Activated CD4-positive, alpha-beta T cell treated with anti-CD3 and anti-CD28 coated beads, Interleukin-2, Interleukin-4, amounts not matched to agents 100 ng/mL and 50 ng/mL, durations not matched to agents 16 hours and 8 hours (primary cell): ENCODE measurements at regions not wholly inside any gene's neighbourhood (a gene's known extent, or its start where the extent isn't known, plus 50 kb on each side); places are given as distances from the start of the nearest gene placed in this dataset.

Experiments used
- DNase-seq: peaks from one replicate; pipeline ENCODE4 v3.0.0-alpha.2; 2020; ENCODE audit warnings: low spot score

GRCh38 chr1:103854279-103854678 is 104.6 kb downstream of the AMY1C start:
- no peak for DNase-seq

DNA sequence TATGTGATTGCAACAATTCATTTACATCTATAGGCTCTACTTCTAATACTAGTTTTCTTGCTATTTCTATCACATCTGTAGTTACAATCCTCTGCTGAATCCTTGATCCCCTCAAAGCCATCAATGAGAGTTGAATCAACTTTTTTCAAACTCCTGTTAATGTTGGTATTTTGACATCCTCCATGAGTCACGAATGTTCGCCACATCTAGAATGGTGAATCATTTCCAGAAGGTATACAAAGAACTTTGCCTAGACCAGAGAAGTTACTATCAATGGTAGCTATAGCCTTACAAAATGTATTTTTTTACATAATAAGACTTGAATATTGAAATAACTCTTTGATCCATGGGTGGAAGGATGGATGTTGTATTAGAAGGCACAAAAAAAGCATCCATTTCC is 110.0 kb downstream of the AMY1C start:
- no peak for DNase-seq

DNA sequence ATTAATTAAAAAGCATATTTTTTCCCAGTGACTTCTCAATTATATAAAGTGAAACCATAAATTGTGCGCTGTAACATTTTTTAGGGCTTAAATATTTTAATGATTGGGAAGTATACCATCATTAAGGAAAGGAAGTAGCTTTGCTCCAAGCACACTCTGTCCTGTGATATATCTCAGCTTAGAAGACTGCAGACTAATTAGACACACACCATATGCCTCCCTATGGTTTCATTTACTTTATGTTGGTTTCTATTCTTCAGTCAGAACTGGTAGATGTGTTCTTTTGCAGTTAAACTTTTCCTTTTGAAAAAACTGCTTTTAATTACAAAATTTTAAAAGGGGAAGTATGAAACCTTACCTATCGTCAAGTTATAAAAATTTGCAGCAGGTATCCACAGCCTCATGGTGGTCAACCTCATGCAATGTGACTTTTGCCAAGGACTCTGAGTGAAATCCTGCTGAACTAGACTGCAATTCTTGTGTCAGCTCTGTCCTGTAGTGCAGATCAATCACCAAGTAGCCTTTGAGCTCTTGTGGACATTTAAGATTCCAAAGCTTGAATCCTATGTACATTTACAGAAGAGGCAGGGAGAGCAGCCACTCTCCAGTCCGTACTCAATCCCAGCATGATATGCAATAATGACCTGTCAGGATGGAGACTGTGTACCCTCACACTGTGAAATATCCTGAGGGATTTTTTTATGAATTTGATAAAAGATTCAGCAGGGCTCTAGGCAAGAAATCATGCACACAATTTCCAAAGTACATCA is 149.1 kb downstream of the AMY1C start:
- no peak for DNase-seq

DNA sequence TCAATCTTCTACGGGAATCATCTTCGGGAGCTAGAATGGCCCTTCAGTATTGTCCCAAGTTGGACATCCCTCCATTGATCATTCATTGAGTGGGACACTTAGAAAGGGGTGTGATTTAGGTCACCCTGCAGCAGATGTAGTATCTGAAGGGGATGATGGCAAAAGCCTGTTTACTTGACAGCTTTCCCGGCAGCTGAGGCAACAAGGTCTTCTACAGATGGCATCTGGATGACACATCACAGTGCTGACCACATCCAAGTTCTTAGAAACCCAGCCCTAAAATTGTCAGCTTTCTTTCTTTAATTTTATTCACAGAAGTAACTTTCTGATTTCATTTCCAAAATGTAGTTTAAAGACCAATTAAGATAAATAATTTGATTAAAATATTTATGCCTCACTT is 150.3 kb downstream of the AMY1C start:
- DNase-seq: no peak

DNA sequence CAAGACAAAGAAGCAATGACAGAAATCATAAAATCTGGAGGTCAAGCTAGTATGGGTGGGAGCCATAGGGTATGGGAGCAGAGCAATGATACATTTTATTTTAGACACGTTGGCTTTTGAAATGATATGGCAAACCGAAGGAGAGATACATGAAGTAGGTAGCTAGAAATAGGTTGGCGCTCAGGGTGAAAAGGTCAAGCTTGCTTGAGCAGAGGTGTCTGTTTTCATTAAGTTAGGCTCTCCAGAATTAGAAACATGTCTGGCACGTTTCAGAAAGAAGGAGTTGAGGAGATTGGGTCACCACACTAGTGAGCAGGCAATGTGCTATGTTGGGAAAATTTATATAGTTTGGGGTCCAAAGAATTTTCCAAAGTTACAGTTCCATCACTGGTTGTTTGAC is 151.4 kb downstream of the AMY1C start:
- DNase-seq: no peak

- DNase-seq: no peak
These were observed 155.7 kb downstream of the AMY1C start for GRCh38 chr1:103905363-103905762.

- DNase-seq: no peak
These were observed 161.8 kb downstream of the AMY1C start for GRCh38 chr1:103911450-103911849.

- no peak for DNase-seq
These were observed 168.1 kb downstream of the AMY1C start for GRCh38 chr1:103917795-103918194.

DNA sequence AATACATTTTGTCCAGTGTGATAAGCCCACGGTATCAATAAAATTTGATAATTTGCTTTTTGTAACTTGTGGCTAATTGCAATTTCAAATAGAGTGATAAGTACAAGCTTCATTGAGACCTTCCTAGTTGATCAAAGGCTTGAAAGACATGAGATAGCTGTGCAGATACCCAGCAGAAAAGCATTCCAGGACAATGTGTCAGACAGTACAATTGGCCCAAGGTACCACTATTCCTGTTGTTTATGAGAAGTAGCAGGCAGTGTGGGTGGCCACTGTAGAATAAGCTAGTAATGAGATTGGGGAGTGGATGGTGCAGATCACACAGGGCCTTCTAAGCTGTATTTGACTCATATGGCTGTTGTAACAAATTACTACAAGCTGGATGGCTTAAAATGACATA is 182.2 kb downstream of the AMY1C start:
- DNase-seq: no peak

DNA sequence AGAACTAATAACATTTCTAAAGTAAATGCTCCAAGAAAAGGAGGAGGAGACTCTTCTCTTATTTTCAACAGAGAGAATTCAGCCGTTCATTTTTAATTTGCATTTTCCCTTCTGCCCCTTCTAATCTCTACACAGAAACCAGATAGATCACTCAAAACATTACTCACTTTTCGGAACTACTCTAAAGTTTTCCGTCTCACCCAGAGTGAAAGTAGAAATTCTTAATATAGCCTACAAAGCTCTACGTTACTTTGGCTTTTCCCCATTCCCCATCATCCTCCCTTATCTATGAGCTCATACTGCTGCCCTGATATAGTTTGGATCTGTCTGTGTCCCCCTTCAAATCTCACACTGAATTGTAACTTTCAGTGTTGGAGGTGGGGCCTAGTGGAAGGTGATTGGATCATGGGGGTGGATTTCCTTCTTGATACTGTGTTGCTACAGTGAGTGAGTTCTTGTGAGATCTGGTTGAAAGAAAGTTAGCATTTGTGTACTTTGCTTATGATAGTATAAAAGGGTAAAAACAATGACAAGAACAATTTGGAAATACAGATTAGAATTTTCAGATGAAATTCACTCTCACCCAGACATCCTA is 188.2 kb downstream of the AMY1C start:
- no peak for DNase-seq

DNA sequence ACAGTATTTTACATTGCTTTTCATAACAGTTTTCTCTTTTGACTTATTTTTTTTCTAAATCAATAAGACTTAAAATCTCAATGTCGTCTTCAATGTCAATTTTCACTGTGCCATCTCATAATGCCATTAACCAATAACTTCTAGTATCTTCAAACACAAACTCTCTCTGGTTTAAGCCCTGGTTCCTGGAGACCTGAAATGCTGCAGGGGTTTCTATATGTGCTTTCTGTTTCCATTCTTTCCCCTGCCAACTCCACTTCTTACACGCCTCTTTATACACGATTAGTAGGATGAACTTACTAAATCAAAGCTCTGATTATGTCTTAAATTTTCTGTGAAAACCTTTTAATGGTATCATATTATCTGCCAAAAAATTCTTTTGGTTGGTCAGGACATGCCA is 191.4 kb downstream of the AMY1C start:
- no peak for DNase-seq

DNA sequence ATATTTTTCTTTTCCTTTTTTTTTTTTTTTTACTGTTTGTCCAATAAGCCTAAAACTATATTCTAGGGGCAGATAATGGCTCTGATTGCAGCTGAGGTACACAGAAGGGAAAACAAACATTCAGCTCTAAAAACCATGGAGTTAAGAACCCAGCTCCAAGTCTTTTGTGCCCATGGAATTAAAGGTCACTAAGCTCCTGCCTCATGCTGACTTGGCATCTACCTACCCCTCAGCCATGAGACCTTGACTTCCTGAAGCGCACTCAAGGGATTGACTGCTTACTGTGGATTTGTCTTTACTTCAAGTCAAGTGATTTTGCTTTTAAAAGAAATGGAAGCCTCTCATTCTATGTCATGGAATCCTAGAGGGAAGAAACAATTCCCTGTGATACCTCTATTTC is 192.3 kb downstream of the AMY1C start:
- DNase-seq: no peak

GRCh38 chr1:103945774-103946173 is 196.1 kb downstream of the AMY1C start:
- no peak for DNase-seq

GRCh38 chr1:103948526-103948925 is 198.8 kb downstream of the AMY1C start:
- DNase-seq: no peak

DNA sequence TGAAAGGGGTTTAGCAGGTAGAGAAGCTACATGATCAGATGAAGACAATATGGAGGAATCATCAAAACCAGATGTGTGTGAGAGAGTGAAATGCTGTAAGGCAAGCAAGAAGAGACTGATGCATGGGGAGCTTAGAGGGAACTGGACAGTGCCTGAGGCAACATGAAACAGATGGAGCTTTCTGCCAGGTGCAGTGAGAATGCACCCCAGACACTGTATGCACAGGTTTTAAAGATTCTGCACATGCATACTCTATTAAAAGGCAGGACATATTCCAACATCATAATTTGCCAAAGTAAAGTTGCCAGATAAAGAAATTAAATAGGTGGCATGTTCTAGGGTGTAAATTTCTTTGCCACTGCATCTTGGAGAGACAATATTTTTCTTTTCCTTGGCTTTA is 200.1 kb downstream of the AMY1C start:
- DNase-seq: no peak

DNA sequence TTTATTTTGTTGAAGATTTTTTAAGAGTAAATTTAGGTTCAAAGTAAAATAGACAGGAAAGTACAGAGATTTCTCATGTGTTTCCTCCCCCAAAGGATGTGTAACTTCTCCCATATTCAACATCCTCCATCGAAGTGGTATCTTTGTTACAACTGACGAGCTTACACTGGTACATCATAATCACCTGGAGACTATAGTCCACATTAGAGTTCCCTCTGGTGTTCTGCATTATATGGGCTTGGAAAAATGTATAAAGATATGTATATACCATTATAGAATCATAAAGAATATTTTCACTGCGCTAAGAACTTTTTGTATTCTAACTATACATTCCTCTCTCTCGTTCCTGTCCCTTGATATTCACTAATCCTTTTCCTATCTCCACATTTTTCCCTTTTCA is 203.7 kb downstream of the AMY1C start:
- no peak for DNase-seq

DNA sequence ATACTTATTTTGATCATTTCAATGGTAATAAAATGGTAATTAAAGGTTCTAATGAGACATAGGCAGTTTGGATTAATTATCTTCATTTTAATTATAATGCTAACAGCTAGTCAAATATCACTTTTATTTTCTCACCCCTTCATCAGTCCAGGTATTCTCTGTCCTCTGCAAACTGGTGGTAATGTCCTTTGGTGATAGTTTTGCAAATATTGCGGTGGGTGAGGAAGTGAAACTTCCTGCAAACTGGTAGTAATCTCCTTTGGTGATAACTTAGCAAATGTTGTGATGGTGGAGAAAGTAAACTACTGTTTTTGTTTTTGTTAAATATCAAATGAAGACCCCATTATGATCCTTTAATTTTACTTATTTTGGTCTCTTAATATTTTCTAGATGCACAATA is 209.0 kb downstream of the AMY1C start:
- no peak for DNase-seq

DNA sequence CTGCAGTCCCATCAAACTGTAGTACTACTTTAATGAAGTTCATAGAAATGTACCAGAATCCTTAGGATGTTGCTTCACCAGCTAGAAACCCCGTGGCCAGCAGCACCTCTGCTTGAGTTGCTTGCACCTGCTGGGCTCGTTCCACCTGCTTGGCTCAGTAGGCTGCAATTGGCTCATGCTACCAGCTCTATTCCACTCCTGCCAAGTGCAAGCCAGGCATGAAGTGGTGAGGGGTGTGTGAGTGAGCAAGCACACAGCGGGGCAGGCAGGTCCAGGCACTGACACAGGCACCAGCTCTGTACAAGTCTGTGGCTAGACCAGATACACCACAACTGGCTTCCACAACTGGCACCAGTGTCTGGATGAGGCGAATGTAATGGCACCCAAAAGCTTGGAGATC is 209.9 kb downstream of the AMY1C start:
- DNase-seq: no peak

GRCh38 chr1:103960045-103960444 is 210.3 kb downstream of the AMY1C start:
- no peak for DNase-seq

DNA sequence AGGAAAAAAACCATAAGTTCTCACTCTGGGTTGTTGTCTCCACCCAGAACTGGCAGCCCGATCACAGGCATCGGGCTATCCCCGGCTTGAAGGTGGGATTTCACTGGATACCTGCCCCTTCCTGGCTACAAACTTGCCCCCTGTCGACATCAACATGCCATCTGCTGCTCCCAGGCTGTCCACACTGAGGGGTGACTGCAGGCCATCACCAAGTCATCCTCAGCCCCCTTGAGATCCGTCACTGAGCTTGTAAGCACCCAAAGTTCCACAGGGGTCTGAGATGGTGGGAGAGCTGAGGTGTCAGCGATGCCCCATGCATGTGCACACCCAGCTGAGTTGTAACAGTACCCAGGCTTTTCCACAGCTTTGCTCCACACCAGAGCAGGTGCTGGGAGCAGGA is 211.0 kb downstream of the AMY1C start:
- no peak for DNase-seq

GRCh38 chr1:103986792-103987191 is 237.1 kb downstream of the AMY1C start:
- DNase-seq: no peak

DNA sequence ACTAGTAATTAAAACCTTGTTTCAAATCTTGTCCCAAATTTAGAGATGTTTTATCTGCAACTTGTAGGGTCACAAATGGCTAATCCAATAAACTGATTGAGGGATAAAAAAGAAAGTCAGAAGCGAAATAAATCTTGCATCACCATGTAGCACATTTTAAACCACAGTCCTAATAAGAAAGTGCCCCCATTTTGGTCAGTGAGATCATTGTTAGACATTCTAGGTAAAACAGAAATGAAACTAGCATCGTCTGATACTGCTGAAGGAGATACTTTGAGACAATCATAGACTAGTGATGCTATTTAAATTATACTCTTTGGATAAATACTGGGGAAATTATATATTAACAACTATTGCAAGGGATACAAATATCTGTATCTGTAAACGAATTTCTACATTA is 247.9 kb downstream of the AMY1C start:
- DNase-seq: no peak

DNA sequence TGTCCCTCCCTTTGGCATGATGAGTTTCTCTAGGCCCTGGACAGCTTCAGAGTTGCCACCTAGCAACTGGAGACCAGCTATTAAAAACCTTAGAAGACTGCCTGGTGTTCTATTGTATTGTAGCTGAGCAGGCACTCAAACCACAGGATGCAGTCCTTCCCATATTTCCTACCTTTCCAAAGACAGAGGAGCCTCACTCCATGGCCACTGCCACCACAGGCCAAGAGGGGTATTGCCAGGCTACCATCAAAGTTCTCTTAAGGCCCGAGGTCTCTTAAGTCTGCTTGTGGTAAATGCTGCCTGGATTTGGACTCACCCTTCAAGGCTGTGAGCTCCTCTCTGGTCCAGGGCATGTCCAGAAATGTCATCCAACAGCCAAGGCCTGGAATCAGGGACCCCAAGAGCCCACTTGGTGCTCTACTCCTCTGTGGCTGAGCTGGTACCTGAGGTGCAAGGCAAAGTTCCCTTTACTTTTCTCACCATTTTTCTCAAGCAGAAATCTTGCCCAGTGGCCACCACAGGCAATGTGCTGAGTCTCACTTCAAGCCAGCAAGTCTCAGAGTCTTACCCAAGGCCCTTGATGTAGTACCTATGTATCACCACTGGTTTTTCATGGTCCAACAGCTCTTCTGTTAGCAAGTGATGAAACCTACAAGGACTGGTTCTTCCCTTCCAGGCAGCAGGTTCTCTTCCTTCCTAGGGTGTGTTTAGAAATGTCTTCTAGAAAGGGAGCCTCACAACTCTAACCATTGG is 269.4 kb downstream of the AMY1C start:
- DNase-seq: no peak
